HEK293 (cell line): ENCODE measurements at regions not wholly inside any gene's neighbourhood (a gene's known extent, or its start where the extent isn't known, plus 50 kb on each side); places are given as distances from the start of the nearest gene placed in this dataset.

Experiments
- CTCF ChIP-seq: fragments of 450-650 bp; formaldehyde crosslinking; IDR thresholded peaks from 2 replicates; pipeline ENCODE4 v1.5.1; 2016; ENCODE audit warnings: missing biosample characterization, missing genetic modification characterization
- SP2 ChIP-seq: fragments of 450-650 bp; formaldehyde crosslinking; IDR thresholded peaks from 2 replicates; pipeline ENCODE4 v1.5.1; 2016; ENCODE audit warnings: missing biosample characterization, missing genetic modification characterization
- ZNF292 ChIP-seq: fragments of 450-650 bp; formaldehyde crosslinking; IDR thresholded peaks from 2 replicates; pipeline ENCODE4 v1.5.1; 2016; ENCODE audit warnings: low read depth, missing biosample characterization, missing genetic modification characterization, borderline replicate concordance

GRCh38 chr9:38196714-38197113, 127.7 kb upstream of the SHB start:
- TF ChIP-seq CTCF (no peak), SP2 (tag by site-specific recombination) (no peak), ZNF292 (tag by site-specific recombination) (no peak)
